WI38 (cell line): ENCODE measurements at regions not wholly inside any gene's neighbourhood (a gene's known extent, or its start where the extent isn't known, plus 50 kb on each side); places are given as distances from the start of the nearest gene placed in this dataset.

Experiments used
- H3K4me3 ChIP-seq: 2 replicates; pipeline ENCODE4 v1.5.1; 2011; ENCODE audit warnings: low read depth, mild to moderate bottlenecking, control low read depth, low read length
- CTCF ChIP-seq: IDR thresholded peaks from 2 replicates; pipeline ENCODE4 v1.5.1; 2012; ENCODE audit warnings: low read depth, mild to moderate bottlenecking, control low read depth, low read length

- H3K4me3 ChIP-seq: no peak overlapping the region
- no peak for TF ChIP-seq CTCF
These were observed 413.3 kb upstream of the DPP6 start for GRCh38 chr7:153638821-153639435.

- no peak overlapping the region for H3K4me3 ChIP-seq
- no peak for TF ChIP-seq CTCF
These were observed 411.6 kb upstream of the DPP6 start for GRCh38 chr7:153640586-153640985.

GRCh38 chr7:153641199-153641598 lies 411.0 kb upstream of the DPP6 start:
- no peak overlapping the region for H3K4me3 ChIP-seq

GRCh38 chr7:153642989-153643388 lies 409.2 kb upstream of the DPP6 start:
- H3K4me3 ChIP-seq: no peak overlapping the region
- no peak for TF ChIP-seq CTCF

More at GRCh38 chr7:153641199-153641598, 411.0 kb upstream of the DPP6 start:
- no peak for TF ChIP-seq CTCF

GRCh38 chr7:153657182-153657800 lies 394.9 kb upstream of the DPP6 start:
- TF ChIP-seq CTCF: no peak
- H3K4me3 ChIP-seq: no peak overlapping the region

- TF ChIP-seq CTCF: no peak
These were observed 377.1 kb upstream of the DPP6 start for GRCh38 chr7:153675131-153675530.

GRCh38 chr7:153682628-153683027 lies 369.6 kb upstream of the DPP6 start:
- no peak overlapping the region for H3K4me3 ChIP-seq
- TF ChIP-seq CTCF: no peak

More at GRCh38 chr7:153675131-153675530, 377.1 kb upstream of the DPP6 start:
- H3K4me3 ChIP-seq: no peak overlapping the region
